HG03097 (cell line): ENCODE measurements at regions not wholly inside any gene's neighbourhood (a gene's known extent, or its start where the extent isn't known, plus 50 kb on each side); places are given as distances from the start of the nearest gene placed in this dataset.
A peak's percentile ranks its signal among the peaks of the same experiment; 100 is the strongest.
"Not testable (repeated sequence)": the region's sequence is repeated elsewhere in the genome, so short reads cannot be mapped to it uniquely, and the experiment has no call there.

ENCODE experiments used
- ATAC-seq: cut with Tn5 transposase; IDR thresholded peaks from one replicate; pipeline ENCODE4 v1.9.1; 2021; ENCODE audit not compliant: unreplicated experiment, low FRiP score

DNA sequence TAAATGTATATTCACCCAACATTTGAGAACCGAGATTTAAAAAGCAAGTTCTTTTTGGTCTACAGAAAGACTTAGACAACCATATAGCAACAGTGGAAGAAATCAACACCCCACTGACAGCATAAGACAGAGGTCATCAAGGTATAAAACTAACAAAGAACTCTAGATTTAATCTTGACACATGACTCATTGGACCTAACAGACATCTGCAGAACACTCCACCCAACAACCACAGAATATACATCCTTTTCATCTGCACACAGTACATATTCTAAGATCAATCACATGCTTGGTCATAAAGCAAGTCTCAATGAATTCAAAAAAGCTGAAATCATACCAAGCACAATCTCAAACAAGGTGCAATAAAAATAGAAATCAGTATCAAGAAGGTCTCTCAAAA, 65.8 kb downstream of the SPIN4 start:
- no peak for ATAC-seq

- no peak for ATAC-seq
Measured at GRCh38 chrX:63284659-63285058, 66.5 kb downstream of the SPIN4 start.

DNA sequence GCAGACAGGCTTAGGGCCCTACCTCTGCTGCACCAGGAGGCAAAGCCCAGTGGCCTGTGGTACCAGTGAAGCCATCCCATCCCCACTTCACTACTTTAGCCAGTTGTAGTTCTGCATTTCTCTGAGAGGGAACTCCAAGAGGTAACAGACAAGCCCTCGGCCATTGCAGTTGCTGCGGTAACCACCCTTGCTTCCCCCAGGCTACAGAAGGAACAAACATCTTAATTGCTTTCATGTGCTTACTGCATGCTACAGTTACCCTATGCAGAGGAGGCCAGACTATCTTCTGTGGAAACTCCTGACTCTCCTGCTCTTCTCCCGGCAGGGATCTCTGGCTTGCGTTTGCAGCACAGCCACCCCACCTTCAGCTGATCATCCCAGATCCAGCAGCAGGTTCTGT, 67.8 kb downstream of the SPIN4 start:
- no peak for ATAC-seq

GRCh38 chrX:63282828-63283227, 68.3 kb downstream of the SPIN4 start:
- no peak for ATAC-seq

- ATAC-seq = no peak
Measured at GRCh38 chrX:63282077-63282476, 69.1 kb downstream of the SPIN4 start.

- no peak for ATAC-seq
Measured at GRCh38 chrX:63281465-63281864, 69.7 kb downstream of the SPIN4 start.

DNA sequence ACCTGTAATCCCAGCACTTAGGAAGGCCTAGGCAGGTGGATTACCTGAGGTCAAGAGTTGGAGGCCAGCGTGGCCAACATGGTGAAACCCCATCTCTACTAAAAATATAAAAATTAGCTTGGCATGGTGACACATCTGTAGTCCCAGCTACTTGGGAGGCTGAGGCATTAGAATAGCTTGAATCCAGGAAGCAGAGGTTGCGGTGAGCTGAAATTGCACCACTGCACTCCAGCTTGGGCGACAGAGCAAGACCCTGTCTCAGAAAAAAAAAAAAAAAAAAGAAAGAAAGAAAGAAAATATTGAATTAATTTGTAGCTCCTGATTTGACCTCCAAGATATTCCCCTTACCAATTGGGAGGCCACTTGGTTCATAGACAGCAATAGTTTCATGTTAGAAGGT, 73.7 kb downstream of the SPIN4 start:
- not testable (repeated sequence) for ATAC-seq

DNA sequence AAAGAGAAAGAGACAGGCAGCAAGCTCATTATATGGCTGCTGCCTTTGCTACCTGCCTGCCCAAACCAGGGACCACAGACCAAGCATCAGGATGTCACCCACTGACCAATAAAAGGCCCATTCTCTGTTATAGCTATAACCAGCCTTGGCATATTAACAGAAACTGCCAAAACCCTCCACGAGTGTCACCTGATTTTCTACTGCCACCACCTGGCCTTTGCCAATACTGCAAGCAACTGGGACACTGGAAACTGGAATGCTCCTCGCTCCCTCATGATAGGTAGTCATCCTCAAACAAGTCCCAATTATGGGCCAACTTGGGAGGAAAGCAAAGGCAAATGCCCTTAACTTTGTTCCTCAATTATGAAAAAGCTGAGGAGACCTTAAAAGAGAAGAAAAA, 76.0 kb downstream of the SPIN4 start:
- peak; percentile 70 for ATAC-seq

DNA sequence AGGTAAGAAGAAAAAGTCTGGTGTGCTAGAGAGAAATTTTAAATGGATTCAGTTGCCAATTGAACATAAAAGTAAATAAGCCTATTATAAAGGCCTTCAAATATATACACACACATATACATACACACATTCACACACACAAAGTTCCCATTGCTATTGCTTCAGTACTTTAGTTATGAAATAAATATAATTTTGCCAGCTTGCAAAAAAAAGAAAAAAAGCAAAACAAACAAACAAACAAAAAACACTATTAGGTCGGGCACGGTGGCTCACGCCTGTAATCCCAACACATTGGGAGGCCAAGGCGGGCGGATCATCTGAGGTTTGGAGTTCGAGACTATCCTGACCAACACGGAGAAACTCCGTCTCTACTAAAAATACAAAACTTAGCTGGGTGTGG, 80.3 kb downstream of the SPIN4 start:
- no peak for ATAC-seq

GRCh38 chrX:63258144-63258543, 93.0 kb downstream of the SPIN4 start:
- ATAC-seq = no peak

DNA sequence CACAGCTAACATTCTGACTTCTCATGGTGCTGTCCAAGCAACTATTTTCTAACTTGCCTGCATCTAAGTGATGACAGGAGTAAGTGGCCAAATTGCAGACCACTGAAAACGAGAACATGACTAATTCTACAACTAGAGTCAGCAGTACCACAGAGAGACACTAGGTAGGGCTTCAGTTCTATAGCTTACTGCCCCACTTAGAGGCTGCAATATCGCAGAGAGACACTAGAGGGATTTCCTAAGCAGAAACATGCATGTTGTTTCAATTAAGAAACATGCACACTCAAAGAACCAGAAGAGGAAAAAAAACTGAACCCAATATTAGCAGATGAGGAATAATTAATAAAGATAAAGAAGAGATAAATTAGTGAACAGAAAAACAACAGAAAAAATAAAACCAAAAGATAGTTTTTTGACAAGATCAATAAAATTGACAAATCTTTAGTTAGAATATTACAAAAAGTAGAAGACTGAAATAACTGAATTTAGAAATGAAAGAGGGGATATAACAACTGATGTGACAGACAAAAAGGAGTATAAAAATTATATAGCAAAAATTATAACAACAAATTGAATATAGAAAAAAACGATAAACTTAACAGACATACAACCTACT, 100.8 kb downstream of the SPIN4 start:
- peak; percentile 100 for ATAC-seq

DNA sequence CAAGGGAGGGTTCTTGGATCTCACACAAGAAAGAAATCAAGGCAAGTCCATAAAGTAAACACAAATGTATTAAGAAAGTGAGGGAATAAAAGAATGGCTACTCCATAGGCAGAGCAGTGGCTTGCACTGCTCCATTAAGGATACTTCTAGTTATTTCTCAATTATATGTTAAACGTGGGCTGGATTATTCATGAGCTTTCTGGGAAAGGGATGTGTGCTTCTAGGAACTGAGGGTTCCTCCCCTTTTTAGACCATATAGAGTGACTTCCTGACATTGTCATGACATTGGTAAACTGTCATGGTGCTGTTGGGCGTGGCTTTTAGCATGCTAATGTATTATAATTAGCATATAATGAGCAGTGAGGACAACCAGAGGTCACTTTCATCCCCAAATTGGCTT, 108.4 kb downstream of the SPIN4 start:
- ATAC-seq = not testable (repeated sequence)

DNA sequence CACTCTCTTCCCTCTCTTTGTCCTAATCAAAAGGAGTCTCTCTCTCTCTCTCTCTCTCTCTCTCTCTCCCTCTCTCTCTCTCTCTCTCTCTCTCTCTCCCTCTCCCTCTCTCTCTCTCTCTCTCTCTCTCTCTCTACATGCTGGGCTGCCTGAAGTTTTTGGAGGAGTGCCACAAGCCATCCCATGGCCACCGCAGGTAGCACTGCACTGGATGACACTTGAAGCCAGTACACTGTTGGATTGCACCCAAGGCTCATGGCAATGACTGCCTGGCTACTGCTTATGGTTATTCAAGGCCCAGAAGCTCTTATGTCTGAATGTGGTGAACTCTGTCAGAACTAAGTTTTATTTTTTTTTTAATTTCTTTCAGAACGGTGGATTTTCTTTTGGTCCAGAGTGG, 115.2 kb downstream of the SPIN4 start:
- not testable (repeated sequence) for ATAC-seq

GRCh38 chrX:63233013-63233412, 118.1 kb downstream of the SPIN4 start:
- ATAC-seq = not testable (repeated sequence)

DNA sequence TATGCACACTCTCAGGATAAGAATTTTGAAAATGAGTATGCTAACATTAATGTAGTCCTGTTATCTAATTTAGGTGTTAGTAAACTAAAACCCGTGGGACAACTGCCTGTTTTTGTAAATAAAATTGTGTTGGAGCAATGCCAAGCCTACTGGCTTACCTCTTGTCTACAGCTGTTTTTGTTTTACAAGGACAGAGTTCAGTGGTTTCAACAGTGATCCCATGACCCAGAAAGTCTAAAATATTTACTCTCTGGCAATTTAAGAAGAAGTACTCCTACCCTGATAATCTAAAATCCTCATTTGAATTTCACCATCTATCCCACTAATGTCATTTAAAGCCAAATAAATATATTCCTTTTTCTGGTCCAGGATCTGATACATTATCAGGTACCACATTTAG, 132.9 kb downstream of the SPIN4 start:
- ATAC-seq = not testable (repeated sequence)

GRCh38 chrX:63217549-63217948, 133.6 kb downstream of the SPIN4 start:
- not testable (repeated sequence) for ATAC-seq

- not testable (repeated sequence) for ATAC-seq
Measured at GRCh38 chrX:63209645-63210044, 141.5 kb downstream of the SPIN4 start.

GRCh38 chrX:63209128-63209527, 142.0 kb downstream of the SPIN4 start:
- not testable (repeated sequence) for ATAC-seq

GRCh38 chrX:63204266-63205074, 146.7 kb downstream of the SPIN4 start:
- not testable (repeated sequence) for ATAC-seq

DNA sequence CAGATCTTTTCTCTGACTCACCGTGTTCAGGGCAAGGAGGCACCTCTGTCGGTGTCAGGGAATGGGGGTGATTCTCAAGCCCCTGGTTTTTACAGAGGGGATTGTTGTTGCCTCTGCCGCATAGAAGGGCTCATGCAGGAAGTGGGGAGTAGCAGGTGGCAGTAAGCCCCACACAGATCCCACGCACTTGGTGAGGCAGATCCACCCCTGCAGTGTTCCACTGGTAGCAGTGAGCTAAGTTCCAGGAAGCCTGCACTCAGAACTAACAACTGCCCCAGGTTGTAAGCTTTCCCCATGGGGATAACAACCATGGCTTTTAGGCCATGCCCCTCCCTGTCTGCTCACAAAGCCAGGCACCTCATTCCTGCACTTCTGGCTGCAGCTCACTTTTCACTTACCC, 149.1 kb downstream of the SPIN4 start:
- ATAC-seq = not testable (repeated sequence)

DNA sequence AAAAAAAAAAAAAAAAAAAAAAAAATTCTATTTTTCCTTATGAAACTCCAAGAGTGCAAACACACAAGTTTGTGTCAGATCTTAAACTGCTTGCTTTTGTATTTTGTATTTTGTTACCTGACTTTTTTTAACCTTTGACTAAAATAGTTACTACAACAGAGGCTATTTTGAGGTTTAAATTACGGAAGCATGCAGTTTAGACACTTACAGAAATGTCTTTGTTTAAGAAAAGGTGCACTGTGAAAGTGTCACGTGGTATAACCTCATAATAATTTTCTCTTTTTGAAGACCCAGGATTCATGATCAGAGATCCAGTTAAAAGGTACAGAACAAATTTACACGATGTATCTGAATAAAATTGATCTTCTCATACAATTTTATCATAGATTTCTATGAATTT, 152.4 kb downstream of the SPIN4 start:
- not testable (repeated sequence) for ATAC-seq
